Activated naive CD4-positive, alpha-beta T cell treated with Interleukin-2 at 50 U/mL for 16 hours (primary cell): ENCODE measurements at regions not wholly inside any gene's neighbourhood (a gene's known extent, or its start where the extent isn't known, plus 50 kb on each side); places are given as distances from the start of the nearest gene placed in this dataset.

Experiments
- DNase-seq: peaks from one replicate; pipeline ENCODE4 v3.0.0-alpha.2; 2020

DNA sequence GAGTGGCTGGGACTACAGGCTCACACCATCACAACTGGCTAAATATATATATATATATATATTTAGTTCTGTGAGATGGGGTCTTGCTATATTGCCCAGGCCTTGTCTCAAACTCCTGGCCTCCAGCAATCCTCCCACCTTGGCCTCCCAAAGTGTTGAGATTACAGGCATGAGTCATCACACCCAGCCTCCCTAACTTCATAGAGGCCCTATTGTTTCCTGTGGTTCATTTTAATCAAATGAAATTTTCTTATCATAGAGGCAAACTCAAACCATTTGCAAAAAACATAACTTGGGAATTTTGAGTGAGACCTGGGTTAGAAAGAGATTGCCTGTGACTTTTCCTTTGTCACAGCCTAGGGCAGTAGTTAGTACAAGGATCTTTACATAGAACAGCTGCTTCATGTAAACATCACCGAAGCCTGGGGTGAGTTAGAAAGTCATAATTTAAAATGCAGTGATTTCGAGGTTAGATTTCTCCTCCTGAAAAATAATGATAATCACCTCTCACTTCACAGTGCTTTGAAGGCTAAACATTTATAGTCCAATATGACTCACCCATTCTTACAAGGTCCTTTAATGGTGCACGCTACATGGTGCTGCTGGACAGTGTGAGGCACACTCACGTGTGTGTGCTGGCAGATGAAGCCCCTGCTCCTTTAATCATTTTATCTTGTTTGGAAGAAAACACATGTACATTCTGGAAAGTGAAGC lies 188.9 kb downstream of the RHOU start:
- no peak for DNase-seq

DNA sequence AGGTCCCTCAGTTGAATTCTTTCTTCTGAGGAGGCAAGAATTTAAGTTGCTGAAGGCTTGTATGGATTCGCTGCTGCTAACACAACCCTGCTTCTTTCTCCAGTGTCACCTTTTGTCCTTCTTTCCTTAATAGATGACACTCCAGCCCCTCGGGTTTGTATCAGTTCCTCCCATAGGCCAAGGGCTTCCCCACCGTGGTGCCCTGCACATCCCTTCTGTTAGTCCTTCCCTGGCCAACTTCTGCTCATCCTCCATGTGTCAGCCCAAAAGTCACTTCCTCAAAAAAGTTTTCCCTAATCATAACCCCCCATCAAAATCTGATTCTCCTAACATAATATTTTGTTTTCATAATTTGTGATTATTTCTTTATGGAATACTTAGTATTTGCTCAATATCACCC lies 190.4 kb downstream of the RHOU start:
- DNase-seq: no peak

DNA sequence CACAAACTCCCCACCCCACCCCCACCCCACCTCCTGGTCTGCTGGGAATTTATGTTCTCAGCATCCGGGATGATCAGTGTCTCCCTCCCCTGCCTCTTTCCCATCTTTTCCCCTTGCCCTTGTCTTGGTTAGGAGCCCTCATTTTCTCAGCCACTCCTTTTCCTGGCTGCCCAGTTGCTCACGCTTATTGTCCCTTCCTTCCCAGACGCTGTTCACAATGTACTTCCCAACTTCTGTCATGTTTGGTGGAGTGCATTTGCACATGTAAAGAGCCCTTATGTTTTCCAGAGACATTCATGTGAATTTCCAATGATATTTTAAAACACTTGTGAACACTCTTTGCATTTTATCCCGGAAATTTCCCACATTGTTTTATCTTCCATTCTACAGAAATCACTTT lies 192.1 kb downstream of the RHOU start:
- no peak for DNase-seq

DNA sequence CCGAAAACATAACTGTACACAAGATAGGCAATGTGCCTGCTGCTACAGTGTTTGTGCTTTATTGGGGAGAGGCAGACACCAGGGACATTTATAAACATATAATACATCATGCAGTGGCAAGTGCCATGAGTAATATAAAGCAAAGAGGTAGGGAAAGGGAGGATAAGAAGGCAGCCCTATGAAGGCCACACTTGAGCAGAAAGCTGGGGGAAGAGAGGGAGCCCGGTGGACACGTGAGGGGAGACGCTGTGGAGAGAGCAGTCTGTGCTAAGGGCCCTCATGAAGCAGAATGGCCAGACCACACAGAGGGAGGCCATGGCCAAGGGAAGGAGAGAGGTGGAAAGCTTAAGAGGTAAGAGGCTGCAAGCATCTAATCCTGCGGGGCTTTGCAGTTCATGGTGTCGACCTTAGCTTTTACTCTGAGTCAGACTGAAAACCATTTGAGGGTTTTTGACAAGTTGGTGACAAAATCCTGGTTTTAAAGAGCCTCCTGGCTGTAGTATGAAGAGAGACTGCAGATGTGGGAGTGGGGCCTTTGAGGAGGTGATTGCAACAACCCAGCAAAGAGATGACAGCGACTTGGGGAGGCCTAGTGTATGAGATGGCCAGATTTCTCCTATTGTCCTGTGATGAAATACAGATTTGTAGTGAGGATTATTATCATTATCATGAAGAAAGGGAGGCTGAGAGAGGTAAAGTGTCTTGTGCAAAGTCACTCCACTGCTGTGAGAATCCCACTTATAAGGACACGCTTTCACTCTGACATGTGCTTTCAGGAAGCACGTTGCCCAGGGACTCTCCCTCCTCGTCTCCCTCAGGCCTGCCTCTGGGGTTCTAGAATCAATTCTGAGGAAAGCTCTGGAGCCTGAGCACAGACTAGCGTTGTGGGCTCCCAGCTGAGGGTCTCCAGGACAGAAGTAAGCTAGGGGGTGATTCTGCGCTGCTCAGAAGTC lies 192.9 kb downstream of the RHOU start:
- no peak for DNase-seq

DNA sequence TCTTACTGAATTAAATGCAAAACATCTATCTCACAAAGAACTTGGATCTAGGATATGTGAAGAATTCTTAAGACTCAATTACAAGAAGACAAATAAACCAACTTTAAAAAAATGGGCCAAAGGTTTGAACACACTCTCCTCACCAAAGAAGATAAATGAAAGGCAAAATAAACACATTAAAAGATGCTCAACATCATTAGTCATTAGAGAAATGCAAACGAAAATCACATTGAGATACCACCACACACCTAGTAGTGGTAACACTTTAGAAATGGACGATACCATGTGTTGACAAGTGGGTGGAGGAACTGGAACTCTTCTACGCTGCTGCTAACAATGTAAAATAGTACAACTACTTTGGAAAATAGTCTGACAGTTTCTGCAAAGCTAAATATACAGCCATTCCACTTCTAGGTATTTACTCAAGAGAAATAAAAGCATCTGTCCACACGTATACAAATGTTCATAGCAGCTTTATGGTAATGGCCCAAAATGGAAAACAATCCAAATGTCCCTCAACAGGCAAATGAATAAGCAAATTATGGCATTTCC lies 194.3 kb downstream of the RHOU start:
- no peak for DNase-seq

DNA sequence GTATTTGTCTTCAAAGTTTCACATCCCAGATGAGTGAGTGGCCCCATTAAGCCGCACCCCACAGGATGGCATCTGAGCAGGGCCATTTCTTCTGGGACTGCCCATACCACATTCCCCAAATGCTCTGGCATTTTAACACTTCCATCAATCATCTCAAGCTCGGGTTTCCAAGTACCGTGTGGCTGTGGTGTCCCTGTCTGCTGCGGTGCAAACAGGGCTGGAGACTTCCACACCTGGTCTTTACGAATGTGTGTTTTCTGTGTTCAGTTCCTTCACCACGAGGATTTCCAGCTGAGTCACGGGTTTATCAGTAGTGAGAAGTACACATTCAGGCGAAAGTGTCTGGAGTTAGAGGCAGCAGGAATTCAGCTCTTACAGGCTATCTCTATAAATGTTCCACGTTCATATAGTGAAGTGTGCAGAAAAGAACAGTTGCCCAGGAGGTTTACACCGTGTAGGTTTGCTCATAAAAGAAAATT lies 195.2 kb downstream of the RHOU start:
- DNase-seq: no peak

DNA sequence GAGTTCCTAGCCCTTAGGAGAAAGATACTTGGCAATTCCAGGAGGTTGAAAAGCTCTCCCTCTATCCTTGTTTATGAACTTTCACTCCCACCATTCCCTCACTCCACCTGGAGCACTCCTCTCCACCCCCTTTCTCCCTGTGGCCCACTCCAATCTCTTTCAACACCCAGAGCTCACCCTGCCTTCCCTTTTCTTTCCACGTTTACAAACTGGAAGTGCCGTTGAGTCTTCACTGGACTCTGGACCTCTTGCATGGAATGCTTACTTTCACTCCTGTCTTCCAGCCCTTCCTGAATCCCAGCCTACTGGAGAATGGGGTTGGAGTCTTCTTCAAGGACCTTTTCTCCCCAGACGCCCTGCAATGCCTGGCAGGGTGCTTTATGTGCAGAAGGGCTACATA lies 198.5 kb downstream of the RHOU start:
- no peak for DNase-seq

DNA sequence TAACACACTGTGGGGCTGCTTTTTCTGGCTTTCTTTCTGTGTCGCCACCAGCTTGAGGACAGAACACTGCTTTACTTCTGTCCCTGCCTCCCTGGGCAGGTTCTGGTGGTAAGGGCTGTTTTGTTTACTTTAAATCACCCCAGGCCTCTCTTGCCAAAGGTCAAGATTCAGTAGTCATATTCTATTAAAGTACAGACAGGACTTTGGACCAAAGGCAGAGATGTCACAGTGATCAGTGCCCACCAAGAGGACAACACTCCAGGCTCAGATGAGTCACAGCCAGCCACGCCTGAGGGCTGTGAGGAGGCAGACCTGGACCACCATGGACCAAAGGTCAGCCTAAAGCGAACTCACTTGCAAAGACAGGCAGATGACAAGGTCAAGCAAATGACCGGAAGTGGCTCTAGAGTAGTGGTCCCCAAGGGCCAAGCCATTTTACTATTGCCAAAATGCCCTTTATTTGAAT lies 200.0 kb downstream of the RHOU start:
- DNase-seq: no peak

DNA sequence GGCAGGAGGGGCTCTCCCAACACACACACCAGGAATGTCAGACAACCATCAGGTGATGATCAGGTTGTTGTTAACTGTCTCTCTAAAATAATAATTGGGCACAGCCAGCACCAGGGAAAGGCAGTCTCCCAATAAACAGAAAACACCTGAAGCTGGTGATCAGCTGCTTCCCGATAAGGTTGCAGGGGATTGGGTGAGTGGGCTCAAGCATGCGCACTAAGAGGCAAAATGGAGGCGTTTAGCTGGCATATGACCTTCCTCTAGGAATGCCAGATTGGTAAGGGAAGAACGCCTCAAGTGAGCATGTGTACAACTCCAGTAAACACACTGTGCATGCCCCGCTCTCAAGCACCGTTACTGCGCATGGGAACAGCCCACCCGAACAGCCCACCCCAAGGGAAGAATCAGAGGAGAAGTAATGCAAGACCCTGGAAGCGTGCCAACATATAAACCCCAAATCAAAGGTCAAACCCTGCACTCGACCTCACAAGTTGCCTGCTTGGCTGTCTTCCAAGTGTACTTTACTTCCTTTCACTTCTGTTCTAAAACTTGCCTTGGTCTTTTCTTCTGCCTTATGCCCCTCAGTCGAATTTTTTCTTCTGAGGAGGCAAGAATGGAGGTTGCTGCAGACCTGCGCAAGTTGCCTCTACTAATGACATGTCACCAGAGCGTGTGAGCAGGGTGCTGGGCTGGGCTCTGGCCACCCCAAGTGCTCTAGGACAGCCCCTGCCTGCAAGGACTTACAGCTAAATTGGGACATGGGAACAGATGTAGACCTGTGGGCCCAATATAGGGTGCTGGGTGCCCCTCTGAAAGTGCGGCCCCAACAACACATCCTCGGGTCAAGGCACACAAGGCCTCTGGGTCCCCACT lies 200.8 kb downstream of the RHOU start:
- no peak for DNase-seq

DNA sequence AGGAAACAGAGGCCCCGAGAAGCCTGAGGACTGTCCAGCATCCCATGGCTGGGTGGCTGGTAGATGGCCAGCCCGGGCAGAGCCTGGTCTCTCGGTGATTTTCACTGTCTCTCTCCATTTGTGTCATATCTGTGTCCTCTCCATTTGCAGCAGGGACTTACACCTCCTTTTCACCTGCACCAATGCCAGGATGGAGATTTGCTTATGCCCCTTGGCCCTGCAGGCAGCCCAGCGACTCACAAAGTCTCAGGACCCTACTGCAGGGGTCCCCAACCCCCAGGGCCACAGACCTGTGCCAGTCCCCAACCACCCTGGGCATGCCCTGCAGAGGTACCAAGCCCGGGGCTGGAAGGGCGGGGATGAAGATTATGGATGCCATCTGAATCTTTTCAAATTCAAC lies 201.6 kb downstream of the RHOU start:
- no peak for DNase-seq

DNA sequence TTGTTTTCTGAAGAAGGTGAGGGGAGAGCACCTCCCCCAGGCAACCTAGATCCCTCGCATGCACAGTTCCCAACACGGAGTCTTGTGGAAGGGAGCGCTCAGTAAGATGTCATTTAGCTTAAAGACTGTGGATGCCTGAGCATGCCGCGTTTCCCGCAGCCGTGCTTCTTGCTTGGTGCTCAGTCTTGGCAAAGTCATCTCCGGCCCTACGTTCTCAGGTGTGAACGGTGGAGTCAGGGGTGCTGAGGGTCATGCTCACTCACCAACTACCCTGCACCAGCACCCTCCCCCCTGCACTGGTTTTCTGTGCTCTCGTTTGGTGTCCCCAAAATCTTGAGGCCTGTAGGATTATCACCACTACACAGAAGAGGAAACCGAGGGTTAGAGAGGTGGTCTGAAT lies 202.1 kb downstream of the RHOU start:
- no peak for DNase-seq

DNA sequence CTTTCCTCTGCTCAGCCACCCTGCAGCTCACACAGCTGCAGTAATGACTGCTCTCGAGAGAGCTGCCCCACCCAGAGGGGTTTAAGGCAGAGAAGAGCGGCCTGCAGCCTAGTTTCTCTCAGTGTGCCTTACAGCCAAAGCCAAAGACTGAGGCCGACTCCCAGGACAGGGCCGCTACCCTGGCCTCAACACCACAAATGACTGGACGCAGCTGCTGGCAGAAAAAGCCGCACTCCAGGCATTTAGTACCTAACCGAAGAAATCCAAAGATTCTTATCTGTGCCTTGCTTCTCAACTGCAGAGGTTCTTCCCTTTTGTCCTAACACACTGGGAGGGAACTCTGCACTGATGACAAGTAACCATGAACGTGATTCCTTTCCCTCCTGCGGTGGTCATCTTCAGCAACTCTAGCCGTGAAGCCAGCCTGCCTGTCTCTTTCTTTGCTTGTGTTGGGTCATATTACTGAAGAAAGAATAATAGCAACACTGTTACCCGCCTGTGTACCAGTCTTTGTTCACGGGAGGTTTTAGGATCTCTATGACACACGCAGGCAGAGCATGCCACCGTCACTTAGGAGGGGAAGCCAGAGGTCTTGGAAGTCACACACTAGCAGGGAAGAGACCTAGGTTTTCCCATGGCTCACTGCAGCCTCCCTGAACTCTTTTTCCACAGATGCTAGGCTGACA lies 202.7 kb downstream of the RHOU start:
- no peak for DNase-seq

DNA sequence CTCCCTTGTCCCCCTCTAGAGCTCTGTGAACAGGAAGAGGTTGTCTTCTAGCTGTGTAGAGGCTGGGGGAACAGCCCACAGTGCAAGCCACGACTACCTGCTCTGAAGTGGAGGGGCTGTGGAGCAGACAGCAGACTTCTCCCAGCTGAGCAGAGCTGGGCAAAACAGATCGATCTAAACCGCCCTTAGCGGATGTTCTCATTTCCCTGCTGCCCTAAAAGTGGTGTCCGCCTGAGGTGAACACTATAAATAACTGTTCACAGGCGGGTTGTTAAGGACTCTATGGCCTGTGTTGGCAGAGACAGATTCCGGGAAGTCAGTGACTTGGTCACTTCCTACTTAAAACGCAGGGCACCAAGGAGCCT lies 203.2 kb downstream of the RHOU start:
- no peak for DNase-seq

DNA sequence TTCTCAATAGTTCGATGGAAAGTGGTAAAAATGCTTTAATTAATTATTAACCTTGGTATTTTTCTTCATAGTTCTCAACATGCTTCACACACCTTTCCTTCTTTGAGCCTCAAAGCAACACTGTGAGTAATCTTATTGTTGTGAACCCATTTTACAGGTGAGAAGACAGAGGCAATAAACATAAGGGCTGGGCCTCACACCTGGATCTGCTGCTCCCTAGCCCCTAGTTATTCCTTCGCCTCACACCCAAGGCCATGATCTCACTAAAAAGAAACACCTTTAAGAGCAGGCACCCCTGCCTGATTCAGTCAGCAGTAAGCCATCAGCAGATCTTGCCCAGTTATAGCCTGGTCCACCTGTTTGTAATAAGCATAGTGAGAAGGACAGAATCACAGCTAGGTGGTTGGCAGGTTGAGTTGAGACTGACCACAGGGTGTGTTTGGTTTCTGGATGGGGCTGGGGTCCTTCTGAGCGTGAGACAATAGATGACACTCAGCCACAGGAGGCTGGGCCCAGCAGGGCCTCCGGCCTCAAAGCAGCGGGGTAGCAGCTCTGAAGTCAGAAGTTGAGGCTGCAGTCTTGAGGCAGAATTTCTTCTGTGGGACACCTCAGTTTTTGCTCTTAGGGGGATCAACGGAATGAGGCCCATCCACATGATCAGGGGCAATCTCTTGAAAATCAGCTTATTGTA lies 203.9 kb downstream of the RHOU start:
- no peak for DNase-seq

DNA sequence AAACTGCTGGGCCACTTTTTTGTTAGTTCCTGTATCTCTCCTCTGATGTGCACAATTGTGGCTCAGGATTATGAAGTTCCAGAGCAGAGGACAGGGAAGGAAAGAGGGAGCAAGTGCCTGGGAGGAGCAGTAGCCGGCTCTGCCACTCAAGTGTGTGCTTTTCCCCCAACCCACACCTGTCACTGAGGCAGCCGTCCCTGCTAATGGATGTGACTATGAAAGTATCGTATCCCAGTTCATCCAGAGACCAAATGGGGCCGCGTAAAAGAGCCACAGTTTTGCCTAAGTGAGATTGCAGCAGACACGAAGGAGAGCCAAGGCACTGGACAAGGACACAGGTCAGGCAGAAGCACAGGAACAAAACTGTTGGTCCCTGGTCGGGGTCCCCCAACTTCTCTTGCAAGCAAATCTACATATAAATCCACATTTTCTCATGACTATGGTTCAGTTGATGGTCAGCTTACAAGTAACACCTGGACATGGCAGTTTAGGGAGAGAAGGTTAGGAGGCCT lies 204.7 kb downstream of the RHOU start:
- no peak for DNase-seq

DNA sequence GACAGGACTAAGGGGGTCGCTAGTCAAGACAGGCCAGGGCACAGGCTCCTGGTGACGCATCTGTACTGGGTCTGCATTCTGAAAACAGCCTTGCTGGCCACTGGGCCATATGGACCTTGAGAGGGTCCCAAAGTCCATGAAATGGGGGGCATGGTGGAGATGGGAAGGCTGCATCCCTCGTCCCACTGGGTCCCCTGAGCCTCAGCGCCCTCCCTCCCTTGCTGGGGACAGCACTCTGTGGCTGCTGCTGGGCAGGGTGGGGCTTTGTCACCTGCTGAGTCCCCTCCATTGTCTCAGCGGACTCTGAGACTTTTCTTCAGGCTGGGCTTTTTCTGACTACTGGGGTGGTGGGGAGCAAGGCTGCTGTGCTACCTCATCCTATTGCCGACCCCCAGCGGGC lies 205.2 kb downstream of the RHOU start:
- DNase-seq: no peak

DNA sequence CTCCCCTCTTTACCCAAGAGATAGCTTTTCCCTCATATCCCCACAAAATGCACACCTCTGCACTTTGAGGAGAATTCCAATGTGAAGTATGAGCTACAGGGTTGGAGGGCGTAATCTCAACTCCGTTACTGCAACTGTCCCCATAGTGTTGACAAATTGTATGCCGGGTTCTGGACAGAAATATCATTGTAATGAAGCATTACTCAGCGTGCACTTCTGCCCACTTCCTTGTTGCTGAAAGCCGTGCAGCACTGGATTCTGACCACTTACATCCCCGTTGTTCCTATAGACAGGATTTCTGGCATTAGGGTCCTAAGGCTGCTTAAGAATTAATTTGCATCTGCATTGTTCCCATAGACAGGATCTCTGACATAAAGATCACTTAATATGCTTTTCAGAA lies 205.6 kb downstream of the RHOU start:
- no peak for DNase-seq

DNA sequence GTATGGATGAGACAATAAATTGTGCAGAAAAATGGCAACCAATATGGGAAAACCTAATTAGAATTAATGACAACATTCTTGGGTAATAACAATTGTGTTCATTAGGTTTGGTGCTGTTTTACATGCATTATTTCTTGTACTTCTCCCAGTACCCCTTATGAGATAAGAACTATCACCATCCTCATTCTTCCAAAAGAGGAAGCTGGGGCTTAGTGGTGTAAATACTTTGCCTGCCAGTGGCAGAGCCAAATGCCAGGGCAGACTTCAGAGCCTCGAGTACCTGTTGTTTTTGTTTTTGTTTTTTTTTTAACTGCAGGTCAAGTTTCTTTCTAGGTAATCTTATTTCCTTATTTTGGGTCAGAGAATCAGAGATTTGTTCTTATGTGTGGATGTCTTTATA lies 206.4 kb downstream of the RHOU start:
- no peak for DNase-seq

DNA sequence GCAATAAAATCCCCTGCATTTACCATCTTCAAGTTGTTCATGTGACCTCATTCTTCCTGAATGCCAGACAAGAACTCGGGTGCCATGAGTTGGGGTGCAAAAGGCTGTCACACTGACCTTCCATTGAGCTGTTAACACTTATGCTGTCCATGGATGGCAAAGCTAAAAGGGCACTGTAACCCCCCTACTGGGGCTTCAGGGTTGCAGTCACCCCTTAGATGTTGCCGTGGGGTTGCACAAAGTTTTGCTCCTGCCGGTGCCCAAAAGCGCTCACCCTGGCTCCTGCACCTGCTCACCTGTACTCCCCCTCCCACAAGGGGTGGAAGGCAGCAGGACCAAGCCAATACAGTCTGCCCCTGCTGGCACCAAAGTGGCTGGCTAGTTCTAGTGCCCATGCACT lies 208.2 kb downstream of the RHOU start:
- DNase-seq: no peak

DNA sequence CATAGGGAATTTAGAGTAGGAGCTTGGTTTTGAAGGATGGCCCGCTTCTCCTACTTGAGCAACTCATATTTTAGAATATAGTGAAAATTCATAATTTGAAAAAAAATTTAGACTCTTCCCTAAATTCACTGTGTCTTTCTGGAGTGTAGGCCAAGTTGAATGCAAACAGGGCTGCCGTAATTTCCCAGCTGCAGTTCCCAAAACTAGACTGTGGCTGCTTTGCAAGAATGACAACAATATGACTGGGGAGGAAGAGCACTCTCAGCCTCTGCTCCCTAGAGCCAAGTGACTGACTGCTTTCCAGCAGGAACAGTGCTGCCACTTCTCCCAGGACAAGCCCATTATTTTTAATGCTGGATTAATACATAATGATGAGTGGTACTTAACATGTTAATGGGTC lies 209.0 kb downstream of the RHOU start:
- DNase-seq: no peak

DNA sequence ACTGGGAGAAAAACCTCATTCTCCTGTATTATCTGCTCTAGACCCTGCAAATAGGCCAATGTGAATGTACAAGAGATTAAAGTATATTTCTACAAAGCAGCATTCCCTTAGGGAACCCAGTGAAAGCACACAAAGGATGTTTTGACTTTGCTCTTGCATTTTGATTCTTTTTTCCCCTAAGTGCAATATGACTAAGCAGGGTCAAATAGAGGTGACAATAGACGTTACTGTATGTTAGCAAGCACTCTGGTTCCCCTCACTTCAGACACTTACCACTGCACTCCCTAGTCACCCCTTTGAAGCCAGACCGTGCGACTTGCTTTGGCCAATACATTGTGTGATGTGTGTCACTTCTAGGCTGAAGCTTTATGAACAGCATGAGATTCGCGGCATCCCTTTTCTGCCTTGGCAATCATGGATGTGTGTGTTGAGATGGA lies 209.7 kb downstream of the RHOU start:
- no peak for DNase-seq
